ENCODE measurements at regions not wholly inside any gene's neighbourhood (a gene's known extent, or its start where the extent isn't known, plus 50 kb on each side); places are given as distances from the start of the nearest gene placed in this dataset.

DNA sequence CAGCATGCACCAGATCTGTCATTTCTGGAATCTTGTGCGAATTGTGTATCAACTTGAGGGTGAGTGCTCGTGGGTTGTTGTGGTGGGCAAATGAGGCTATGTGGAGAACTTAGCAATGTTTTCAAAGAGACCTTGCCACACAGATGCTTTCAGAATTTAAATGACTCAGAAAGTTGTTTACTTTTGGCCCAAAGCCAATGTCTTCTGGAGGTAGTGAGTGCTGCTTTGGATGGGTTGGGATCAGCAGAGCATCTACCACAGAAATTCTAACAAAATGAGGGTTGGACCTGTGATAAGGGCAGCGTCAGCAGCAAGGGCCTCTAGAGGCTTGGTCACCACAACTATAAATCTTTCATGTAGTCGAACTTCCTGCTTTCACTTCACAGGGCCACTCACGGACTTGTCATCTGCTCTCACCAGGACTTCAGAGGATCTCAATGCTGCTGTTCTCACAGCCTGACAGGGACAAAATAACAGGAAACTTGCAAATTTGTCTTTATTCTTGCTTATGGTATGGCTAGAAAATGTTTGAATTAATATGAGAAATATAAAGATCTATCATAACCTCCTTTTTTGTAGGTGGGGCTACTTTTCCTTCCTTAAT lies 111.4 kb downstream of the DACT1 start:
- DNase-seq (peak in 2 of 3 donors; percentile 39 to 66), ATAC-seq (peak; percentile 81)
- Histone ChIP-seq H3K36me3 (ENCODE audit: low read depth) (no peaks in the 10 kb centered on the region), H3K4me1 (ENCODE audit: low read depth) (peaks cover 49% of the 10 kb centered on the region), H3K4me3 (no peak overlapping the region), H3K9me3 (no peaks in the 10 kb centered on the region)
- intact Hi-C loops (cut with DNase I, micrococcal nuclease): no loop called here
- TF ChIP-seq, protein P1, sequence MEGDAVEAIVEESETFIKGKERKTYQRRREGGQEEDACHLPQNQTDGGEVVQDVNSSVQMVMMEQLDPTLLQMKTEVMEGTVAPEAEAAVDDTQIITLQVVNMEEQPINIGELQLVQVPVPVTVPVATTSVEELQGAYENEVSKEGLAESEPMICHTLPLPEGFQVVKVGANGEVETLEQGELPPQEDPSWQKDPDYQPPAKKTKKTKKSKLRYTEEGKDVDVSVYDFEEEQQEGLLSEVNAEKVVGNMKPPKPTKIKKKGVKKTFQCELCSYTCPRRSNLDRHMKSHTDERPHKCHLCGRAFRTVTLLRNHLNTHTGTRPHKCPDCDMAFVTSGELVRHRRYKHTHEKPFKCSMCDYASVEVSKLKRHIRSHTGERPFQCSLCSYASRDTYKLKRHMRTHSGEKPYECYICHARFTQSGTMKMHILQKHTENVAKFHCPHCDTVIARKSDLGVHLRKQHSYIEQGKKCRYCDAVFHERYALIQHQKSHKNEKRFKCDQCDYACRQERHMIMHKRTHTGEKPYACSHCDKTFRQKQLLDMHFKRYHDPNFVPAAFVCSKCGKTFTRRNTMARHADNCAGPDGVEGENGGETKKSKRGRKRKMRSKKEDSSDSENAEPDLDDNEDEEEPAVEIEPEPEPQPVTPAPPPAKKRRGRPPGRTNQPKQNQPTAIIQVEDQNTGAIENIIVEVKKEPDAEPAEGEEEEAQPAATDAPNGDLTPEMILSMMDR (IDR thresholded peaks at IDR 0.05): no peak

DNA sequence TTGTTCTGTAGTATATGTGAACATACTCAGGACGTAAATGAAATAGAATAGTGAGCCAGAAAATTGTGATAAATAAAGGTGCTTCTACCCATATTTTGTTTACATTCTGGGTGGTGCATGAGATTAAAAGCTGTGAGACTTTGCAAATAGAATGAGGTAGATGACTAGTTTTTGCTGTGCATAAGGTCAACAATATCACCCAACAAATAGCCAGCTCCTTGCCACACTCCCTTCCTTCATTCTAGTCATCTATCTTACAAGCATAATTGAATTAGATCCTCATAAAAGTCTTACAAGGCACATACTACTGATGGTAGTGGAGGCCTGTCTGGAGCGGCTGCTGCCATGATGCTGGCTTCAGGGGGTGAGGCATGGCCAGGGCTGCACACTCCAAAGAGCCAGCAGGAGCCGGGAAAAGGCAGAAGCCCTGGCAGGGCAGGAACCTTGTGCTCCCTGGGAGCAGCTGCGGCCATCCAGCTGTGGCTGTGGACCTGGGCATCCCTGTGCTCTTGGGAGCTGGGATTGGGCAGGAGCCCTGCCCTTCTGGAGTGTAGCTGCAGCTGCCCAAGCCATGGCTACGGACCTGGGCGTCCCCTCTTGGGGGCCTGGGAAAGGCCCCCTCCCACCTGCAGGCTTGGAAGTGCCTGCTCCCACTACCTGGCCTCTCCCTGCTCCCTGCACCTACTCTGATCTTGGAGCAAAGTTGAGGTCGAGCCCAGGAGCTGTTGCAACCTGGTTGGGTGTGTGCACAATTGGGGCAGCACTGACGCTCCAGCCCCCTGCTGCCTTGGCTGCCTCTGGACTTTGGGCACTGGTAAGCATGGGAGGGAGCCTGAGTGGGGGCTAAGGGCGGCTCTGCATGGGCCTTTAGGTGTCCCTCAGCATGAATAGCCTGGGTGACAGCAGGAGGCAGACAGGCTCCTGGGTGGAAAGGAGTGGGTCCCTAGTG lies 112.8 kb downstream of the DACT1 start:
- no peaks in the 10 kb centered on the region for H3K9me3 ChIP-seq
- intact Hi-C loops (cut with DNase I, micrococcal nuclease): no loop called here
- peaks cover 63% of the 10 kb centered on the region for H3K4me1 ChIP-seq (ENCODE audit: low read depth)
- no peak overlapping the region for H3K4me3 ChIP-seq
- TF ChIP-seq, protein P1 (IDR thresholded peaks at IDR 0.05): no peak
- DNase-seq (peak in 2 of 3 donors; percentile 55 to 63), ATAC-seq (peak; percentile 57)
- no peaks in the 10 kb centered on the region for H3K36me3 ChIP-seq (ENCODE audit: low read depth)

- Histone ChIP-seq H3K4me1 (ENCODE audit: low read depth) (peaks cover 71% of the 10 kb centered on the region), H3K36me3 (ENCODE audit: low read depth) (no peaks in the 10 kb centered on the region), H3K9me3 (no peaks in the 10 kb centered on the region), H3K4me3 (no peak overlapping the region)
- DNase-seq (peak in 1 of 3 donors; percentile 36), ATAC-seq (no peak)
- TF ChIP-seq, protein P1 (IDR thresholded peaks at IDR 0.05): no peak
- intact Hi-C loops (cut with DNase I, micrococcal nuclease): no loop called here
Observed at GRCh38 chr14:58751788-58752187, 114.0 kb downstream of the DACT1 start.

GRCh38 chr14:58752289-58752688 lies 114.5 kb downstream of the DACT1 start:
- TF ChIP-seq, protein P1 (IDR thresholded peaks at IDR 0.05): no peak
- DNase-seq: no peak
- Histone ChIP-seq H3K36me3 (ENCODE audit: low read depth) (no peaks in the 10 kb centered on the region), H3K4me1 (ENCODE audit: low read depth) (peaks cover 71% of the 10 kb centered on the region), H3K4me3 (no peak overlapping the region), H3K9me3 (no peaks in the 10 kb centered on the region)
- no peak for ATAC-seq
- intact Hi-C loops (cut with DNase I, micrococcal nuclease): no loop called here

- DNase-seq (peak; percentile 90 to 92 (median 91)), ATAC-seq (peak; percentile 64)
- intact Hi-C loops (cut with DNase I, micrococcal nuclease): no loop called here
- Histone ChIP-seq H3K4me1 (ENCODE audit: low read depth) (peaks cover 71% of the 10 kb centered on the region), H3K36me3 (ENCODE audit: low read depth) (no peaks in the 10 kb centered on the region), H3K4me3 (no peak overlapping the region), H3K9me3 (no peaks in the 10 kb centered on the region)
- TF ChIP-seq, protein P1 (IDR thresholded peaks at IDR 0.05): no peak
Observed at GRCh38 chr14:58752771-58753201, 115.0 kb downstream of the DACT1 start.

All from mucosa of descending colon (tissue), 3 donors.